H1 (cell line): ENCODE measurements at regions not wholly inside any gene's neighbourhood (a gene's known extent, or its start where the extent isn't known, plus 50 kb on each side); places are given as distances from the start of the nearest gene placed in this dataset.

Experiments used
- EZH2 ChIP-seq: fragments of 200-600 bp; sonication (generic); IDR thresholded peaks from 2 replicates; pipeline ENCODE4 v1.7.1; 2012; ENCODE audit warnings: low read depth, mild to moderate bottlenecking, moderate library complexity, low read length, inconsistent platforms; ENCODE audit not compliant: severe bottlenecking
- JUN ChIP-seq: IDR thresholded peaks from 2 replicates; pipeline ENCODE4 v1.6.1; 2011; ENCODE audit warnings: low read depth, mild to moderate bottlenecking, improper control_type of control experiment, low read length
- TF ChIP-seq, protein P1 (sequence below), 3 experiments: IDR thresholded peaks; 1 replicate in 2 of 3; 2 replicates in 1 of 3; pipeline versions ENCODE4 v1.5.1 to v1.6.1; 2011; ENCODE audit warnings: low read length in 3 of 3, mild to moderate bottlenecking in 3 of 3, inconsistent platforms in 2 of 3, low read depth in 1 of 3, moderate library complexity in 1 of 3; ENCODE audit not compliant: insufficient read depth in 1 of 3; ENCODE audit errors: control extremely low read depth in 1 of 3

DNA sequence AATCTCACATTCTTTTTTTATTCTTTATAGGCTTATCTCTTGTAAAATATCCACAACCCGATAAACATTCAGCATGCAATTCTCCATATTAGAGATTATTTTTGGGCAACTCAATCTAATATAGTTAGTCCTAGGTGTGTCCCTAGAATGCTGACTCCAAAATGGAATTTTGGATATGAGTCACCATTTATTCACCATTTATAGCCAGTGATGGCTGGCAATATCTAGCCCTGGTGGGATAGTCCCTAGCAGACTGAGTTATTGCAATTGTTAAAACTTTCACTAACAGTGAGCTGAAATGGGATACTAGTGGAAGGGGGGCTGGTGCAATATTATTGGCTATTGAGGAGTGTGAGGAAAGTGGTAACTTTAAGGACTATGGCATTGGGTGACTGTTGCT, 401.6 kb downstream of the SLC4A3 start:
- TF ChIP-seq, protein P1, sequence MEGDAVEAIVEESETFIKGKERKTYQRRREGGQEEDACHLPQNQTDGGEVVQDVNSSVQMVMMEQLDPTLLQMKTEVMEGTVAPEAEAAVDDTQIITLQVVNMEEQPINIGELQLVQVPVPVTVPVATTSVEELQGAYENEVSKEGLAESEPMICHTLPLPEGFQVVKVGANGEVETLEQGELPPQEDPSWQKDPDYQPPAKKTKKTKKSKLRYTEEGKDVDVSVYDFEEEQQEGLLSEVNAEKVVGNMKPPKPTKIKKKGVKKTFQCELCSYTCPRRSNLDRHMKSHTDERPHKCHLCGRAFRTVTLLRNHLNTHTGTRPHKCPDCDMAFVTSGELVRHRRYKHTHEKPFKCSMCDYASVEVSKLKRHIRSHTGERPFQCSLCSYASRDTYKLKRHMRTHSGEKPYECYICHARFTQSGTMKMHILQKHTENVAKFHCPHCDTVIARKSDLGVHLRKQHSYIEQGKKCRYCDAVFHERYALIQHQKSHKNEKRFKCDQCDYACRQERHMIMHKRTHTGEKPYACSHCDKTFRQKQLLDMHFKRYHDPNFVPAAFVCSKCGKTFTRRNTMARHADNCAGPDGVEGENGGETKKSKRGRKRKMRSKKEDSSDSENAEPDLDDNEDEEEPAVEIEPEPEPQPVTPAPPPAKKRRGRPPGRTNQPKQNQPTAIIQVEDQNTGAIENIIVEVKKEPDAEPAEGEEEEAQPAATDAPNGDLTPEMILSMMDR (IDR thresholded peaks at IDR 0.05; ENCODE audit: control extremely low read depth in 1 of 3, insufficient read depth in 1 of 3, low read depth in 1 of 3, low read length in 3 of 3), result no peak
- TF ChIP-seq EZH2 (no peak), JUN (no peak)
